ENCODE measurements at regions not wholly inside any gene's neighbourhood (a gene's known extent, or its start where the extent isn't known, plus 50 kb on each side); places are given as distances from the start of the nearest gene placed in this dataset.

GRCh38 chr3:28103861-28104260, 137.6 kb upstream of the CMC1 start:
- TF ChIP-seq EZH2 (IDR thresholded peaks at IDR 0.05; ENCODE audit: low read length, unreplicated experiment) (no peak), CTCF (conservative IDR thresholded peaks at IDR 0.05; ENCODE audit: low read depth, low read length) (no peak)

All from PC-3 (cell line).